ENCODE measurements at regions not wholly inside any gene's neighbourhood (a gene's known extent, or its start where the extent isn't known, plus 50 kb on each side); places are given as distances from the start of the nearest gene placed in this dataset.

DNA sequence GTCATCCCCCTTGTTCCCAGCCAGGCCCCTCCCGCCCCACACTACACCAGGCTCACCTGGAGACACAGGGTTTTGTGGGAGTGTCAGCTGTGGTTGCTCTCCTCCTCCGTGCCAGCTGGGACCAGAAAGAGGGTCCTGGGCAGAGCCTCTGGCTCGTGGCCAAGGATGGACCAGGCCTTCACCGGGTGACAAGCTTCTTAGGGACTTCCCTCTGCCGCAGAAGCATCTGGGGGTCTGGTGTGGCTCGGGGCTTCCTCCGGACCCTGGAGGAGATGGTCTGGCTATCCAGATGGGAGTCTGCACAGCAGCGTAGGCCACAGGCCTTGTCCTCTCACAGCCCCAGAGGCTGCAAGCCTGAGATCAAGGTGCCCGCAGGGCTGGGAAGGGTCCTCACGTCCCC, 63.8 kb upstream of the CFAP46 start:
- TF ChIP-seq, protein P1, sequence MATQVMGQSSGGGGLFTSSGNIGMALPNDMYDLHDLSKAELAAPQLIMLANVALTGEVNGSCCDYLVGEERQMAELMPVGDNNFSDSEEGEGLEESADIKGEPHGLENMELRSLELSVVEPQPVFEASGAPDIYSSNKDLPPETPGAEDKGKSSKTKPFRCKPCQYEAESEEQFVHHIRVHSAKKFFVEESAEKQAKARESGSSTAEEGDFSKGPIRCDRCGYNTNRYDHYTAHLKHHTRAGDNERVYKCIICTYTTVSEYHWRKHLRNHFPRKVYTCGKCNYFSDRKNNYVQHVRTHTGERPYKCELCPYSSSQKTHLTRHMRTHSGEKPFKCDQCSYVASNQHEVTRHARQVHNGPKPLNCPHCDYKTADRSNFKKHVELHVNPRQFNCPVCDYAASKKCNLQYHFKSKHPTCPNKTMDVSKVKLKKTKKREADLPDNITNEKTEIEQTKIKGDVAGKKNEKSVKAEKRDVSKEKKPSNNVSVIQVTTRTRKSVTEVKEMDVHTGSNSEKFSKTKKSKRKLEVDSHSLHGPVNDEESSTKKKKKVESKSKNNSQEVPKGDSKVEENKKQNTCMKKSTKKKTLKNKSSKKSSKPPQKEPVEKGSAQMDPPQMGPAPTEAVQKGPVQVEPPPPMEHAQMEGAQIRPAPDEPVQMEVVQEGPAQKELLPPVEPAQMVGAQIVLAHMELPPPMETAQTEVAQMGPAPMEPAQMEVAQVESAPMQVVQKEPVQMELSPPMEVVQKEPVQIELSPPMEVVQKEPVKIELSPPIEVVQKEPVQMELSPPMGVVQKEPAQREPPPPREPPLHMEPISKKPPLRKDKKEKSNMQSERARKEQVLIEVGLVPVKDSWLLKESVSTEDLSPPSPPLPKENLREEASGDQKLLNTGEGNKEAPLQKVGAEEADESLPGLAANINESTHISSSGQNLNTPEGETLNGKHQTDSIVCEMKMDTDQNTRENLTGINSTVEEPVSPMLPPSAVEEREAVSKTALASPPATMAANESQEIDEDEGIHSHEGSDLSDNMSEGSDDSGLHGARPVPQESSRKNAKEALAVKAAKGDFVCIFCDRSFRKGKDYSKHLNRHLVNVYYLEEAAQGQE (IDR thresholded peaks at IDR 0.05; ENCODE audit: low read depth, low read length): no peak
- TF ChIP-seq, protein P2, sequence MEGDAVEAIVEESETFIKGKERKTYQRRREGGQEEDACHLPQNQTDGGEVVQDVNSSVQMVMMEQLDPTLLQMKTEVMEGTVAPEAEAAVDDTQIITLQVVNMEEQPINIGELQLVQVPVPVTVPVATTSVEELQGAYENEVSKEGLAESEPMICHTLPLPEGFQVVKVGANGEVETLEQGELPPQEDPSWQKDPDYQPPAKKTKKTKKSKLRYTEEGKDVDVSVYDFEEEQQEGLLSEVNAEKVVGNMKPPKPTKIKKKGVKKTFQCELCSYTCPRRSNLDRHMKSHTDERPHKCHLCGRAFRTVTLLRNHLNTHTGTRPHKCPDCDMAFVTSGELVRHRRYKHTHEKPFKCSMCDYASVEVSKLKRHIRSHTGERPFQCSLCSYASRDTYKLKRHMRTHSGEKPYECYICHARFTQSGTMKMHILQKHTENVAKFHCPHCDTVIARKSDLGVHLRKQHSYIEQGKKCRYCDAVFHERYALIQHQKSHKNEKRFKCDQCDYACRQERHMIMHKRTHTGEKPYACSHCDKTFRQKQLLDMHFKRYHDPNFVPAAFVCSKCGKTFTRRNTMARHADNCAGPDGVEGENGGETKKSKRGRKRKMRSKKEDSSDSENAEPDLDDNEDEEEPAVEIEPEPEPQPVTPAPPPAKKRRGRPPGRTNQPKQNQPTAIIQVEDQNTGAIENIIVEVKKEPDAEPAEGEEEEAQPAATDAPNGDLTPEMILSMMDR (IDR thresholded peaks at IDR 0.05): no peak
- TF ChIP-seq YY1 (IDR thresholded peaks at IDR 0.05; ENCODE audit: low read depth) (no peak), POLR2AphosphoS5 (IDR thresholded peaks at IDR 0.05; ENCODE audit: low read depth, low read length) (no peak), JUND (IDR thresholded peaks at IDR 0.05) (no peak), TCF12 (IDR thresholded peaks at IDR 0.05) (no peak), NRF1 (IDR thresholded peaks at IDR 0.05; ENCODE audit: low read depth, low read length) (no peak)

Measured in SK-N-SH (cell line).